Astrocyte (in vitro differentiated cells and primary cell): ENCODE measurements at regions not wholly inside any gene's neighbourhood (a gene's known extent, or its start where the extent isn't known, plus 50 kb on each side); places are given as distances from the start of the nearest gene placed in this dataset.

Source experiments
- EZH2 ChIP-seq: IDR thresholded peaks from 2 replicates; pipeline ENCODE4 v1.6.1; 2012; ENCODE audit warnings: mild to moderate bottlenecking, low read length, inconsistent platforms; ENCODE audit not compliant: insufficient read depth
- TF ChIP-seq, protein P1 (sequence below): IDR thresholded peaks from 2 replicates; pipeline ENCODE4 v1.5.1; 2011; ENCODE audit warnings: low read depth, mild to moderate bottlenecking, inconsistent platforms, low read length, moderate library complexity; ENCODE audit not compliant: insufficient read depth

DNA sequence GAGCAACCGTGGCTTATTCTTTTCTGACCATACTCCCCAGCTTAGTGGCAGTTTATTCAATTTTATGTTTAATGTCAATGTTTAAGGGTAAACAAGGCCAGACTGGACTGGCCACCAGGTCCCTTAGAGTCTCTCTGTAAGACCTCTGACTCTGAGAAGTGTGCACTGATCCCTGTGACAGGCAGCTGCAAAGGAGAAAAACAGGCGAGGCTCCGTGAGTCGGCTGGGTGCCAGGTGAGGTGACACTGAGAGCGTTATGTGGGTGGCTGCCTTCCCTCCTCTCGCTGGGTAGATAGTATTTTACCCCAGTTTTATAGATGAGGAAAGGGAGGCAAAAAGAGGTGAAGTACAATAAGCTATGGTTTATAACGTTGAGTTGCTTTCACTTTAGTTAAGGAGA is 139.4 kb upstream of the HDAC4 start:
- TF ChIP-seq, protein P1, sequence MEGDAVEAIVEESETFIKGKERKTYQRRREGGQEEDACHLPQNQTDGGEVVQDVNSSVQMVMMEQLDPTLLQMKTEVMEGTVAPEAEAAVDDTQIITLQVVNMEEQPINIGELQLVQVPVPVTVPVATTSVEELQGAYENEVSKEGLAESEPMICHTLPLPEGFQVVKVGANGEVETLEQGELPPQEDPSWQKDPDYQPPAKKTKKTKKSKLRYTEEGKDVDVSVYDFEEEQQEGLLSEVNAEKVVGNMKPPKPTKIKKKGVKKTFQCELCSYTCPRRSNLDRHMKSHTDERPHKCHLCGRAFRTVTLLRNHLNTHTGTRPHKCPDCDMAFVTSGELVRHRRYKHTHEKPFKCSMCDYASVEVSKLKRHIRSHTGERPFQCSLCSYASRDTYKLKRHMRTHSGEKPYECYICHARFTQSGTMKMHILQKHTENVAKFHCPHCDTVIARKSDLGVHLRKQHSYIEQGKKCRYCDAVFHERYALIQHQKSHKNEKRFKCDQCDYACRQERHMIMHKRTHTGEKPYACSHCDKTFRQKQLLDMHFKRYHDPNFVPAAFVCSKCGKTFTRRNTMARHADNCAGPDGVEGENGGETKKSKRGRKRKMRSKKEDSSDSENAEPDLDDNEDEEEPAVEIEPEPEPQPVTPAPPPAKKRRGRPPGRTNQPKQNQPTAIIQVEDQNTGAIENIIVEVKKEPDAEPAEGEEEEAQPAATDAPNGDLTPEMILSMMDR = no peak
- TF ChIP-seq EZH2 = no peak
